ENCODE measurements at regions not wholly inside any gene's neighbourhood (a gene's known extent, or its start where the extent isn't known, plus 50 kb on each side); places are given as distances from the start of the nearest gene placed in this dataset.

DNA sequence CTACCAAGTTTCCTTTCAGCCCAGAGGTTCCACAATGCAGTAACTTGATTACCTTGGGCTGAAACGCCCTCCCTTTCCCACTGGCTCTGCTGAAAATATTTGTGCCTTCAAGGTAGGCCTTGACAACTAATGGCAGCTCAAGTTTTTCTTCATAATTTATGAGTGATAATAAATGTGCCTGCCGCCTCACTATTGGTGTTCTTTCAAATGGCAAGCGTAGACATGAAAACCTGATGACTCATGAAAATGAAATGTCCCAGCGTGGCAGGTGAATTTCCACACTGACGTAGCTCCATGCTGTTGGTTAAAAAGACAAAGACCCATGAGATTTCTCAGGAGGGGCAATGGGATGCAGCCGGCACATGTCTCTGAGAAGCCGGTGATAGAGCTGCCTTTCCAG is 107.2 kb upstream of the GGTLC1 start:
- TF ChIP-seq, protein P1, sequence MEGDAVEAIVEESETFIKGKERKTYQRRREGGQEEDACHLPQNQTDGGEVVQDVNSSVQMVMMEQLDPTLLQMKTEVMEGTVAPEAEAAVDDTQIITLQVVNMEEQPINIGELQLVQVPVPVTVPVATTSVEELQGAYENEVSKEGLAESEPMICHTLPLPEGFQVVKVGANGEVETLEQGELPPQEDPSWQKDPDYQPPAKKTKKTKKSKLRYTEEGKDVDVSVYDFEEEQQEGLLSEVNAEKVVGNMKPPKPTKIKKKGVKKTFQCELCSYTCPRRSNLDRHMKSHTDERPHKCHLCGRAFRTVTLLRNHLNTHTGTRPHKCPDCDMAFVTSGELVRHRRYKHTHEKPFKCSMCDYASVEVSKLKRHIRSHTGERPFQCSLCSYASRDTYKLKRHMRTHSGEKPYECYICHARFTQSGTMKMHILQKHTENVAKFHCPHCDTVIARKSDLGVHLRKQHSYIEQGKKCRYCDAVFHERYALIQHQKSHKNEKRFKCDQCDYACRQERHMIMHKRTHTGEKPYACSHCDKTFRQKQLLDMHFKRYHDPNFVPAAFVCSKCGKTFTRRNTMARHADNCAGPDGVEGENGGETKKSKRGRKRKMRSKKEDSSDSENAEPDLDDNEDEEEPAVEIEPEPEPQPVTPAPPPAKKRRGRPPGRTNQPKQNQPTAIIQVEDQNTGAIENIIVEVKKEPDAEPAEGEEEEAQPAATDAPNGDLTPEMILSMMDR (IDR thresholded peaks at IDR 0.05; ENCODE audit: low read length, missing control alignments): no peak
- no peak overlapping the region for H3K4me3 ChIP-seq (replicated peaks; ENCODE audit: low read depth, low read length)
- no peak for DNase-seq (ENCODE audit: low read depth)

DNA sequence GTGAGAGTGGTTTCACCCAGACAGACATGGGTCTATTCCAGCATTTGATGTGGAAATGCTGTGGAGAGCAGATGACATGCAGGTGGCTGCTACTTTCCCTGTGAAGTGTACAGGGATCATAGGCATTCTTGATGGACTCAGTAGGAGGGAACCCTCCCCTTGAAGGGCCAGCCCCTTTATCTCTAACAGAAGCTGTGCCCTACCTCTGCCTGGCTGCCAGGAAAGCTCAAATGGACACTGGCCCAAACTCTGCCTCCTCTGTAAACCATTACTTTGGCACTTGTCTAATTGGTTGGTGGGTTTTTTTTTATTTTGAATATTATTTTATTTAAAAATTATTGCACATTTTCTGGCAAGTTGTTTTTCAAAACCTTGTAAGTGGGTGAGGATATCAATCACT is 106.7 kb upstream of the GGTLC1 start:
- no peak overlapping the region for H3K4me3 ChIP-seq (replicated peaks; ENCODE audit: low read depth, low read length)
- no peak for DNase-seq (ENCODE audit: low read depth)
- TF ChIP-seq, protein P1 (IDR thresholded peaks at IDR 0.05; ENCODE audit: low read length, missing control alignments): no peak

DNA sequence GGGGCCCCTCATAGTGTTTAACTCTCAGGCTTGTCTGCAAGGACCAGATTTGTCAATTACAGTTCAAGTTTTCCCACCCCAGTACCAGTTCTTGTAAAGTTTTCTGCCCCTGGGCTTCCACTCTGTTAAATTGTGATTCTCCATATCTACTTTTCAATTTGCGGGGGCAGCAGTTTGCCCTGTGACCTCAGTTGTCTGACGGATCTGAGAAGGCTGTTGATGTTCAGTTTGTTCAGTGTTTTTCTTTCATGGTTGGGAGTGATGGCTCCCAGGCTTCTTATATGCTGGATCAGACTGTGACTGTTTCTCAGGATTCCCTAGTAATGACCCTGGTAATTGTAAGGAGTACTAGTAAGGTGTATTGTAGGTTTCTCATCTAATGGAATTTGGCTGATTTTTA is 101.0 kb upstream of the GGTLC1 start:
- DNase-seq (ENCODE audit: low read depth): no peak
- TF ChIP-seq, protein P1 (IDR thresholded peaks at IDR 0.05; ENCODE audit: low read length, missing control alignments): no peak
- H3K4me3 ChIP-seq (replicated peaks; ENCODE audit: low read depth, low read length): no peak overlapping the region

DNA sequence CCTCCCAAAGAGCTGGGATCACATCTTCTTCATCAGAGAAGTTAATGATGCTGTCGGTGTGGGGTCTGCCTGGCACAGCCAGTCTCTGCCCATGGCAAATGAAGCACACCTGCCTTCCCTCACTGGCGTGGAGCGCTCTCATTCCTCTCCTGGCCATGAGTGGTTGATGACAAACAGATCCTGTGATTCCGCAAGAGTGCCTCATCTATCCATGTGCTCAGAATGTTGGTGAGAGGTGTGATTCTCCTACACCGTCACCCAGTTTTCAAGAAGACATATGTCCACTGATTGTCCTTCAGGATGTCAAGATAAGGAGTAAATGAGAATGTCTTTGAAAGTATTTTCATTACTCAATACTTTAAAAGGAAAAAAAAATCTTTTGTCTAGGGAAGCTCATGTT is 97.5 kb upstream of the GGTLC1 start:
- TF ChIP-seq, protein P1 (IDR thresholded peaks at IDR 0.05; ENCODE audit: low read length, missing control alignments): no peak
- no peak overlapping the region for H3K4me3 ChIP-seq (replicated peaks; ENCODE audit: low read depth, low read length)
- no peak for DNase-seq (ENCODE audit: low read depth)

DNA sequence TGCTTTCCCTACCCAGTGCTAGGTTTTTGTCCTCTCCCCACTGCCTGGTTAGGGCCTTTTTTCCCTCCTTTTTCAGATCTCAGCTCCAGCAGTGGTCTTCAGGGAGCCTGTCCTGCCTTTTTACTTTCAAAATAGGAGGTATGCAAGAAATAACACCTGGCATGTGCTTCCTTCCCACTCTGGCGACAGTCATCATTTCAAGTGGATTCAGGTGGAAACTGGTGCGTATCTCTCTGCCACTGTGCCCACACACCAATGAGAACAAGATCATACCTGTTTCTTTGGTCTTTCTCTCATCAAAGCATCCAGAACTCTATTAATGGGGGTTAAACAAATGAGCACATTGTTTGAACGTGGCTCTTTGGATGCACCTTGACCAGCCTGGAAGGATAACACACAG is 95.7 kb upstream of the GGTLC1 start:
- TF ChIP-seq, protein P1 (IDR thresholded peaks at IDR 0.05; ENCODE audit: low read length, missing control alignments): no peak
- H3K4me3 ChIP-seq (replicated peaks; ENCODE audit: low read depth, low read length): no peak overlapping the region
- no peak for DNase-seq (ENCODE audit: low read depth)

DNA sequence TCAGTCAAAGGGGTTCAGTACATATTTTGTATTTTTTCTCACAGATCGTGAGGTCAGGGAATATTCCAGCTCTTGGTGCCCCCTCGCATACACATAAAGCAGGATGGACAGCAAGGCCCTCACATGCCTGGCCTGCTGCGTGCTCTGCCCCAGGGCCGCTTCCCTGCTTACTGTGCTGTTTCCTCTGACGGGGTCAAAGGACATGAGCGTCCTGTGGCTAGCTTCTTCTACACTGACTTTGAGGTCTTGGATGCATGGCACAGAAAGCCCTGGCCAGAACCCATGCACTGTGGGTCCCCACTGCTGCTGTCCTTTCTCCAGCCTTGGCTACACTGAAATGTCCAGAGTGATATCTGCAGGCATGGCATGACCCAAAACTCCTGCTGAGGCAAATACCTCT is 92.5 kb upstream of the GGTLC1 start:
- no peak for DNase-seq (ENCODE audit: low read depth)
- H3K4me3 ChIP-seq (replicated peaks; ENCODE audit: low read depth, low read length): no peak overlapping the region
- TF ChIP-seq, protein P1 (IDR thresholded peaks at IDR 0.05; ENCODE audit: low read length, missing control alignments): no peak

DNA sequence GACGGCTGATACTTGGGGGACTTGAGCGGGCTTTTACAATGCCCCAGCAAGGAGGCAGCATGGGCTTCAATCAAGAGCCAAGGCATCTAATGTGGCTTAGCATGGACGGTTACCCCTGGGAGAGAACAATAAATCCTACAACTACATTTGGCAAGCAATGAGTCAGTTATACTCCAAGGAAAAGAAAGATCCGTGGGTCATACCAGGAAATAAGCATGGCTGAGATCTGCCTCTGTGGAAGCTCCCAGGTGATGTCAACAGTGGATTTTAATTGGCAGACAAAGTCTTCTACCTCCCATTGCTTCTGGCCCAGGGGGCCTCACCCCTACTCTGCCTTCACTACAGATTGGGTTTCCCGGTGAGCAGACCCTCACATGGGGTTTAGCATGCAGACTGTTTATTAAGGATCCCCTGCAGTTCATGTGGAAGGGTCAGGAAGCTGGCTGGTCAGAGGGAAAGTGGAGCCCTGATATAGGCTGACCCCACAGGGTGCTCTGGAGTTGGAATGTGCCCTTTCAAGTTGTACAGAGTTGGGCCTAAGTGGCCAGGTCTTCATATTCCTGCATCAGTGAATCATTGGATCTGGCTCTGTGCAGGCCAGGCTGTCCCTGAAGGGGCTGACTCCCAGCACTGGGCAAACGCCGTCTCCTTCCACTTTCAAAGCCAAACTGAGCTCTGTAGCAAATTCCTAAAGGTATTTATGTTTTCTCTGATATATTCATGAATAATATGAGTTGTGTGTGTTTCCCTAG is 91.3 kb upstream of the GGTLC1 start:
- DNase-seq (ENCODE audit: low read depth): no peak
- H3K4me3 ChIP-seq (replicated peaks; ENCODE audit: low read depth, low read length): no peak overlapping the region
- TF ChIP-seq, protein P1 (IDR thresholded peaks at IDR 0.05; ENCODE audit: low read length, missing control alignments): no peak

Data from fibroblast of pulmonary artery (primary cell).